HG02759 (cell line): ENCODE measurements at regions not wholly inside any gene's neighbourhood (a gene's known extent, or its start where the extent isn't known, plus 50 kb on each side); places are given as distances from the start of the nearest gene placed in this dataset.

ENCODE experiments used
- ATAC-seq: cut with Tn5 transposase; IDR thresholded peaks from one replicate; pipeline ENCODE4 v1.9.1; 2021; ENCODE audit warnings: mild to moderate bottlenecking, moderate library complexity; ENCODE audit not compliant: unreplicated experiment

DNA sequence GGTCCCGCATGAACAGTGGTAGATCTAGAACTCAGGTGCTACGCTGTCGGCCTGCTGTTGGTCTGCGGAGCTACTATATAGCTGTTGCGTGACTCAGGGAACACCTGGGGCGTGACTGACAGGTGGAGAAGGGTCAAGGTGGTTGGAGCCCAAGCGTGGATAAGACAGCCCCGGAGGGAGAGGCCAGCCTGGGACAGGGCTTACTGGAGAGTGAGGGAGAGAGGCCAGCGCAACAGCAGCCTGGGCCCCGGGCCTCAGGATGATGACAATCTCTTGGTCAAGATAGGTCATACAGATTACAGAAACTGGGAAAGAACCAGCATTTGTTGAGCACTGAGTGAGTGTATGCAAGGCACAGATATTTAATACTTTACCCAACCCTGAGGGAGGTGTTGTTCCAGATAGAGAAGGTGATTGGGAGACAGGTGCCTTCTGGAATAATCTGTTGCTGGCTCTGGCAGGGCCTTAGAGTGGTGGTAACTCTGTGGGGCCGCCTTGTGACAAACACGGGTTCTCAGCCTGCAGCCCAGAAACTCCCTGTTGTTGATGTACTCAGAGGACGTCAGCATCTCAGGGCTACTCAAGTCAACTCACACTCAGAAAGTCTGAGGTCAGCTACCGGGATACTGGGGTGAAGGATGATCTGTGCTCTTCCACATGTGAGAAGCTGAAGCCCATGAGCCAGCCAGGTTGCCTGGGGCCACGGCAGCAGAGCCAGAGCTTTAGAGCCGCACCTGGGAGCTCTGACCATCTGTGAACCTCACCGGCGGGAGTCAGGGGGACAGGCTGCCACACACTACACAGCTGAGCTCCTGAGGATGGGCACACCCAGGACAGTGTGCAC, 265.4 kb upstream of the HES1 start:
- no peak for ATAC-seq

DNA sequence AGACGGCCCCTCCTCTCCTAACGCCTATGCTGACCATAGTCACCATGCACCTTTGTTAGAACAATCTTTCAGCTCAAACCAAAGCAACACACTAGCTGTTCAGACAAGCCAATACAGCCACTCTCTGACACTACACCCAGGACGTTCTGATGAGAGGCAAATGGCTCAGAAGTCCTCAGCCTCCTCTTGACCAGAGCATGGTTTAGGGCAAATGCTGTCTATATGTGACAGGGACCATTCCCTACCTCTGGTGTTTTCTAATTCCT, 264.8 kb upstream of the HES1 start:
- no peak for ATAC-seq

DNA sequence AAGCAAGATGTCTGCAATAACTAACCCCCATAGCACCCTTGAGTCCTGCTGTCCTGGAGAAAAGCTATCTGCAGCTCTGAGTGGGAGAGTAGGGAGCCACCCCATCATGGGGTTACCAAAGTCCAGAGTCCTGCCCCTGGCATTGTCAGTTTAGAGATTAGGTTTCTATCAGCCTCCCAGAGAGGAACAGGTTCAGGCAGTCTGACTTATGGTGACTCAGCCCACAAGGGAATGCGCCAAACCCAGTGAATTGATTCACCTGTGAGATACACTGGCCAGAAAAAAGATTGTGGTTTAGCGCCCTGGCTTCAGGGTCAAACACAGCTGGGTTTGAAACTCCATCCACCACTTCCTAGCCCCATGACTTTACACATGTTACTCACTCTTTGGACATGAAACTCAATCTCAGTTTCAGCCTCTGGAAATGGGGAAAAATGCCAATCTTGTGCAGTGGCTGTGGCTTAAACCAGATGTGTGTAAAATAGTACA, 263.6 kb upstream of the HES1 start:
- peak; percentile 62 for ATAC-seq

DNA sequence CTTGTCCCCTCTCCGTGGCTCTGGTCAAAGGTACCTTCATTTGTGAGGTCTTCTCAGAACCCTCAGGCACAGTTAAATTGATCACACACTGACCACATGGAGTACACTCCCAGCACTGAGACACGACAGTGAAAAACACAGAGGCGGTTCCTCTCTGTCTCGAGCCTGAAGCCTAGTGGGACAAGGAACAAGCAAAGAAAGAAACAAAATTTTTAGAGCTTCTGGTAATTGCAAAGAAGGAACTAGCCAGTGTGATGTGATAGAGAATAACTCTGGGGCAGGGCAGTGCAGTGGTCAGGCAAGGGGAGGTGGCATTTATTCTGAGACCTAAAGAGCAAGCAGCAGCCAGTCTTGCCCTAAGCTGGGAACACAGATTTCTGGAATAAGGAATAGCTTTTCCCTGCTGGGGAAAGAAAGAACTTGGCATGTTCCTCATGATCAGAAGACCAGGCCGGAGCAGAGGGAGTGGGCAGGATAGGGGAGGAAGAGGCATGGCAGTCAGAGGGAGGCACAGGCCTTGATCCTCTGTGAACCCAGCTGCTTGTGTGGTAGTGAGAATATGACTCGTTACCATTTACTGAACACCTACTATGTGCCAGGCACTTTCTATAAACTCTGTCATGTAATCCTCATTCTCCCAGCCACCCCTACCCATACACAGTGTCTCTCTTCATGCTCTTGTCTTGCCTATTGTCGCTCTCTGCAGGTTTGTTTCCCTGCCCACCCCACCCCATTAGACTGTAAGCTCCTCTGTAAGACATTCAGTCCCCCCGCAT, 262.3 kb upstream of the HES1 start:
- no peak for ATAC-seq

DNA sequence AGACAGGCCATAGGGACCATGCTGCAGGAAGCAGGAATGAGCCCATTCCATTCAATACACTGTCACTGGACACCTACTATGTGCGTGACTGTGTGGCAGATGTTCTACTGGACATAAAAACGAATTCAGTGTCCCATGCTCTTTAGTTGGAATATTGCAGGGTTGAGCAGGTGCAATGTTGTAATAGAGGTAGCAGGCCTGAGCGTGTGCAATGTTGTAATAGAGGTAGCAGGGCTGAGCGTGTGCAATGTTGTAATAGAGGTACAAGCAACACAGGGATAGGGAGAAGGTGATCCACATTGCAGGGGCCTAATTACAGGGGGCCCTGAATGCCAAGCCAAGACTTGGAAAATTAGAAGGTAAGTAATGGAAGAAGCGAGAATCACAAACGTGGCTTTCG, 261.4 kb upstream of the HES1 start:
- ATAC-seq: no peak

DNA sequence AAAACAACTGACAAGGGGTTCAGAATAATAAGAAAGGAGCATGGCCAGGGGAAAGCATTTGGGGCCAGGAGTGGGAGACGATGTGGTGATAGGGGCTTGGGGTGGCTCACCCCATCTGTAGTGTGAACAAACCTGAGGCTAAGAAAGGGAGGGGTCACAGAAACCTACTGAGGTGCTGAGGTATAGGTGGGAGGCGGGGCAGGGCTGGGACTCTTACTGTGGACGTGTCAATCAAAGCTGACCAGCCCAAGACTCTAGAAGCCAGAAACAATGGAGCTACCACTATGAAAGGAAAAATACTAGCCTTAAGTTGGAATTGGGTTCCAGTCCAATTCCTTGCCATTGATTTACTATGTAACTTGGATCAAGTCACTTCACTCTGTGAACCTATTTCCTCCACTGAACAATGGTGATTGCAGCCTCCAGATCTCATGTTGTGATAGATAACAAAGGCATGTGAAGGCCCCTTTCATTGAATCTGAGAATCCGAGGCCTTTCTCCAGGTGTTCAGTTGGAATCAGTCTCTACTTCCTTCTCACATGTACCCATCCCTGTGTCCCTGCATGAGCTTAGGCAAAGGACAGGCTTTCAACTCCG, 260.9 kb upstream of the HES1 start:
- ATAC-seq: no peak

DNA sequence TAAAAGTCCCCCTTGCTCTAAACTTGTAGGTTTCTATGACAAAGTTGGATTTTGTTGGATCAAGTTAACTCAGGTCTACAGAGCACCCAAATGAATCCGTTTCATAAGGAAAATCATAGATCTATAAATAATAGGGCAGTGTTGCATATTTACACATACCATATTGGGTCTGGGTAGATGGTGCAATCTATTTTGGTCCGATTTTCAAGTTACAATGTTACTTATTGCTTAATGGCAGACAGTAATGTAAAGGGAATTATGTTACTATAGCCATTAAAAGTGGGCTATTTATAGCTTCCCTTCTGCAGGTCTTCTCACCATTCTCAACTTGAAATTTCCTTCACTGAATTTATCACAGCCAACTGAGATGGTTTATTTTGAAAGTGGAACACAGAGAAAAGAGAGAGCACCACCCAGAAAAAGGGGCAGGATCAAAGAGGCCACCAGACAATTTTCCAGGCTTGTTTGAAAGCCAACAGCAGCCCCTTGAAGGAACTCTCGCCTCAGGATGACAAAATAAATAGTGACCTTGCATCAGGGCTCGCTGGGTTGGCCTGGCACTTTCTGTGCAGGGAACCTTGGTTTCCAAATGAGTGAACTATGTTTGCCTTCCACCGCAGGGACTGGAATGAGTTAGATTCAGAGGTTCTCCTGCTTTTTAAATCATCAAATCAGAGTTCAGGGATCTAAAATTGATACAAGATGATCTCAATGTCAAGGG, 260.2 kb upstream of the HES1 start:
- no peak for ATAC-seq

DNA sequence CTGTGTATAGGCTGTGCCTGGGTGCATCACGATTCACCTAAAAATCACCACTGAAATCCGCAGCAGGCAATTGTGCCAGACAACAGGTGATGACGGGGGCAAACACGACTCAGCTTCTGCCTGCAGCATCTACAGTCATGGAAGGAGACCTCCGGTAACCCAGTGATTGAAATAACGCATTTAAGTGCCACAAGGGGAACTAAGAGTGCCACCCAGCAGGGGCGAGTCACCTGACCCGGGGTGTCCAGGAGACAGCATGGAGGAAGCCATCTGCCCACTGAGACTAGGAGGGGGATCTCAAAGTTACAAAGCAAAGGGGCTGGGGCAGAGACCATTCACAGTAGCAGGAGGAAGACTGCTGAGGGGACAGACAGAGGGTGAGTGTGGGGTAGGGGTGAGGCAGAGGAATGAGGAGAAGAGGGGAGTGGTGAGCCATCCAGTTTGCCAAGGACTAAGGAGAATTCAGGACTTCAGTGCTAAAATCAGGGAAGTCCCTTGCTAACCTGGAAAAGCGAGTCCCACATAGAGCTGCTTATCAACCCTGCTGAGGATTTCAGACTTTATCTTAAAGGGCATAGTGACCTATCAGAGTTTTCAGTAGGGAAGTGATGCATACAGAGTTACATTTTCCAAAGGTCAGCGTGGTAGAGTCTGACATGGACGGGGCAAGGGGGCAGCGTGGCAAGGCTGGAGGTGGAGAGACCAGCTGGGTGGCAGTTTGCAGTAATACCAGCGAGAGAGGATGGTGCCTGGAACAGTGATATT, 256.7 kb upstream of the HES1 start:
- ATAC-seq: no peak

DNA sequence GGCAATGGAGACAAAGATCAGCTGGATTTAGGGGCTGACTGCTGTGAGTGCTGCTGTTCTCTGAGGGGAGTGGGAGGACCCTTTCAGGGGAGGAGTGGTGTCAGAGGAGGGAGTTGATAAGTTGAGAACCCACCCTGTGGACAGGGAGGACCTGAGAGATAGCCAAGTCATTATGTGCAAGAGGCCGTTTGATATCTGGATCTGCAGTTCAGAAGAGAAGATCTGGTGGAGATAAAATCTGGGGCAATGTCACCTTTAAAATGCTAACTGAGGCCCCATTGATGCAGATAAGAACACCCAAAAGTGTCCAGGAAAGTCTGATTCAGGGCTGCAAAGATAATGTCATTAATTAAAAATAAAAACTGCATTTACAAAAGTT, 256.1 kb upstream of the HES1 start:
- ATAC-seq: no peak

DNA sequence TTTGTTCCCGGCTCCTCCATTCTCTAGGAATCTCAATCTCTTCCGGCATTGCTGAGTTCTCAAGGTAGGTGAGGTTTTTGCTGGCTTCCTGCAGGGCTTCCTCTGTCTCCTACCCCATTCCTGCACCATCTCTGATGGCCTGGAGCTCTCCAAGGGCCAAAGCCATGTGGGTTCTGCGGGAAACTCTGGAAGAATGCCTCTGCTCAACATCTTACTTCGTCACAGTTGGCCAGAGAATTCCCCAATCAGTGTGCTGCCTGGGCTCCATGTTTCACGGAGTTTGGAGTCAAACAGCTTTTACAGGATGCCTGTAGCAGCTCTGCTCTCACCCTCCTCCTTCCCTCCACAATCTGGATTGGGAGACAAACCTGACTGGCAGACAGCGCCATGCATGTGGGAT, 253.9 kb upstream of the HES1 start:
- no peak for ATAC-seq

DNA sequence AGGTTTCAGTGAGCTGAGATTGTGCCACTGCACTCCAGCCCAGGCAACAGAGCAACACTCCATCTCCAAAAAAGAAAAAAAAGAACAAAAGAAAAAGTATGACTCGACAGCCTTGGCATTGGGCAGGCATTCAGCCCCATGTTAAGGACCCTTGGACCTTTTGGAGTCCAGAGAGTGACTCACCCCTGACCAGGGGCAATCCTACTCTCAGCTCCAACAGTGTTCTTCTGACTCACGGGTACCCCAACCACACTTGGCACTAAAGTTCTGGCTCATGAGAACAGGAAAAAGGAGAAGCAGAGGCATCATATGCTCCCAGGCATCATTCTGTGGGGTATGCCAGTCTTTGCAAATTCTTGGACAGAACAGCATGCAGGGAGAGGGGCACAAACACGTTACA, 252.4 kb upstream of the HES1 start:
- no peak for ATAC-seq

DNA sequence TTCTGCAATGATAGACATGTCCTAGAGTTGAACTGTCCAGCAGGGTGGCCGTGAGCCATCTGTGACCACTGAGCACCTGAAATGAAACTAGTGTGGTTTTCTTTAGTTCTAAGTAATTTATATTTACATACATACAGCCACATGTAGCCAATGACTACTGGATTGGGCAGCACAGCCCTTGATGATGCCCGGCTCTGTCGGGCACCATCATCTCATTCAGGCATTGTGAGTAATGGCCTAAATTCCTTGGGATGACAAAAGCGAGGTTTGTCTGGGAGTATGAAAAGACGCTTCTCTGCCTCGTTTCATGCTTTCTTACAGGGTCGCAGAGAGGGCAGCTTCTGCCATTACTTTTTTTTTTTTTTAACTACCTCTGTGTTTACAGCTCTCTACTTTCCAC, 251.9 kb upstream of the HES1 start:
- ATAC-seq: no peak

DNA sequence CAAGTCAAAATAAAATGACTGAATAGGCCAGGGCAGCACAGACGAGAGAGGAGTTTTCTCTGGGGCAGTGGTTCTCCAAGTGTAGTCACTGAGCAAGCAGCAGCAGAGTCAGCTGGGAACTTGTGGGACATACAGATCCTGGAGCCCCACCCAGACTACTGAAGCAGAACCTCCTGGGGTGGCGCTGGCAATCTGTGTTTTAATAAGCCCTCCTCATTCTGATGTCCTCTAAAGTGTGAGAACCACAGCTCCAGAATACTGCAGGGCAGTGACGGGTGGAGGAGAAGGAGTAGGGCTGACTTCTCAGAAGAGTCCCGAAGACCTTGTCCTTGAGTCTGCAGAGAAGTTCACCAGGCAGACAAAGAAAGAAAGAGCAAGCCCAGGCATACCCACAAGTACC, 251.3 kb upstream of the HES1 start:
- no peak for ATAC-seq

DNA sequence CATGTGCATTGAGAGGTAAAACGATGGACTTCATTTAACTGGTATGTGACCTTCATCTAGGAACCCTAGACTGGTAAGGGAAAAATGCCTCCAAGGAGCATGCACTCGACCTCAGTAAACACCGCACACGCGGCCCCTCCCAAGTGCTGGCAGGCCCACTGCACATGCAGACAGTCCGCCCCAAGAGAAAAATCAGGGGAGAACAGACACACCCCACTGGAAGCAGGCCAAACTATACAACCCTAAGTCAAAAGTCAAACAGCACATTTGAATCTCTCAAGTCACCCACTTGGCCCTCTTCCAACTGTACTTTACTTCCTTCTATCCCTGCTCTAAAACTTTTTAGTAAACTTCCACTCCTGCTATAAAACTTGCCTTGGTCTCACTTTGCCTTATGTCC, 250.1 kb upstream of the HES1 start:
- no peak for ATAC-seq

DNA sequence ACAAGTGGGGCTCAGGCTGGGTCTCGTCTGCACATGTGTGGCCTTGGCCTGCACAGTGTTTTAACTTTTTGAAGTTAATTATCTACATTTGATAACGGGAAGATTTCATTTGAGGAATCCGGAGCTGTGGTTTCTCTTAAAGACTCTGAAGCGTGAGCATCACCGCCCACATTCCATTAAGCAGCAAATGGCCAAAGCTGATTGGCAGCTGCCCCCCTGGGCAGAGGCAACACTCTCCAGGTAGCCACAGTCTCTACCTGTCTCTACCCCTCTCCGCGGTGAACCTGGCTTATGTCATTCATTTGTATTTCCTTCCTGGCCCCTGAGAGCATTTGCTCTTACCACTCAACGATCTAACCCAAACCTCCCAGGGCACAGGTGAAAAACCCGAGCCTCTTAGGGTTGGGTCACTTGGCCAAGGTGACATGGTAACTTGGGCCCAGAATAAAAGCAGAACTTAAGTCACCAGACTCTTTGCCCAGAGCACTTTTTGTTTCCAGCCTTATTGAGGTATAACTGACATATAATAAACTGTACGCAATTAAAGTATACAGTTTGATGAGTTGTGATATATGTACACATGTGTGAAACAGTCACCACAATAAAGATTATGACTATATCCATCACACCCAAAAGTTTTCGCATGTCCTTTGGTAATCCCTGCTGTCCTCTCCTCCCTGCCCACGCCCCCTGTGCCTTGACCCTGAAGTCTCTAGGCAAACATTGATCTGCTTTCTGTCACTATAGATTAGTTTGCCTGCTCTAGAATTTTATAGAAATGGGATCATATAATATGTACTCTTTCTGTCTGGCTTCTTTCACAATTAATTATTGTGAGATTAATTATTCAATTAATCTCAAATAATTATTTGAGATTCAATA, 245.7 kb upstream of the HES1 start:
- no peak for ATAC-seq

DNA sequence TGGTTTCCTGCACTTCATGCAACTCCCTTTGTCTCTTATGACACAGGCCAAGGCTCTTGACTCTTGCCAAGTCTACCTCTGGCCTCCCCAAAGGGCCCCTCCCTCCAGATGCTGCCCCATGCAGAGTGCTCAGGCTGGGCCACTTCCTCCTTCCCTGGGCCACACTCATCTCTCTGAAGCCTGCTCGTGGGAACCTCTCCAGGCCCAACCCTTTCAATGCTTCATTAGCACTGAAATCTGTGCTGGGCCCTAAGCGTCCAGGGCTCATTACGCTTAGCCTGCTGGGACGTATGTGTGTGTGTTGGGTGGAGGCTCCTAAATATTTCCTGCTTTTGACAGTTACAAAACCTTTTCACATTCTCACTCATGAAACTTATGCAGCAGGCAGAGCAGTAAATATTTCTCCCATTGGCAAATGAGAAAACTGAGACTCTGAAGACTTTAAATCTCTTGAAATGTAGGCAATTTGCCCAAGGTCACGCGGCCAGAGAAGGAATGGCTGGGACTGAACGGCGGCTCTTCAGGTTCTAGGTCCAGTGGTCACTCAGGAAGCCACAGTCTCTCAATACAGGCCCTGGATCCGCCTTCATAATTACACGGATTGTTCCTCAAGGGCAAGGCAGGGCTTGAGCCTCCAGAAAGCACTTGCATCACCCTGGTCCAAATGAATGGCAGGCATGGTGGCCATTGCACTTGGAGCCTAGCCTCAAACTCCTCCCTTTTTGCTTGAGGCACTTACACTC, 241.7 kb upstream of the HES1 start:
- no peak for ATAC-seq

DNA sequence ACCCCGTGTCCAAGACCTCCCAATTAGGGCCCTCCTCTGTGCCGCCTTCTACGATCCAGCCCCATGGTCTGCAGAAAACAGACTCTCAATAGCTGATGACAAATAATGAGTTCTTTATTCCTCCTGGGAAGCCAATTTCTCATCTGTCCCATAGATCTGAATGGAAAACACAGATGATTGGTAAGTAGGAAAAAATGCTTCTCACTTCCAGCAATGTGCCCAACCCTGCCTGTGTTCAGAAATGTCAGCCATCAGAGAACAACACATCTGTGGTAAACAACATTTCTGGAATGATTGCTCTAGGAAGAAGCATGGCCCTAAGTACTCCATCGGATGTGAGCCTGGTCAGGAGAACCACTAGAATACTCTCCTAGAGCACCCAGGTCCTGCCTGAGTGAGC, 240.5 kb upstream of the HES1 start:
- ATAC-seq: no peak

DNA sequence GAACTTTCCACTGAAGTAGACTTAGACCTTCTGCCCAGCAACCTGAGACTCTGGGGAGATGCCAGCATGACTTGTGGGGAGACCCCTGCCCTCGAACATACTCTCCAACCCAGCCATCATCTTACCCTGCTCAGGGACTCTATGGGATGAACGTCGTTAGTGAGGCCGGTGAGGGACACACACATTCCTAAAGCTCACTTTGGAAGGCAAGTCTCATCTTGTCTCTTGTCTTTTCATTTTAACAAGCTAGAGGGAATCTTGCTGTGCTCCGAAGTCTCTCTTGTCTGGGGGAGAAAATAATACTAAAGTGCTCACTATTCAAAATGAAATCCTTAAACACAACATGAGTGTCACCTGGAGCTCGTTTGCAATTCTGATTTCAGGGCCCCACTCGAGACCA, 239.5 kb upstream of the HES1 start:
- ATAC-seq: no peak

DNA sequence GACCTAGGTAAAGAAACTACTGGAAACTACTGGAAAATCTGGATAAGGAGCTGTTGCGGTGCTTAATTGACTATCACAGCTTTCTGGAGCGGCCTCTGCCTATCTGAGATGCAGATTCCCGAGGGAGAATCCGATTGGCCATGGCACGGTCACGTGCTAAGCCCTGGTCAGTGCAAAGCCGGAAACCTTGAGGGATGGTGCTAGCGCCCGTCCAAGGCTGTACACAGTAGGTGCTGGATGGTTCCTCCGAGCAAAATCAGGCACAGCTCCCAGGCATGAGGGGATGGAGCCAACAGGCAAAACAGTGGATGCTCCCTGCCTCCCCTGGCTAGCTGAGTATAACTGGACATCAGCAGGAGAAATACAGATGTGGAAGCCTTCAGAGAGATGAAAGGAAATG, 238.7 kb upstream of the HES1 start:
- ATAC-seq: no peak
